ENCODE measurements at regions not wholly inside any gene's neighbourhood (a gene's known extent, or its start where the extent isn't known, plus 50 kb on each side); places are given as distances from the start of the nearest gene placed in this dataset.

- no peak for DNase-seq (ENCODE audit: low read depth in 3 of 3)
These were observed 665.9 kb downstream of the BCL11B start for GRCh38 chr14:98606041-98606640.

GRCh38 chr14:98606816-98607215, 665.2 kb downstream of the BCL11B start:
- DNase-seq (ENCODE audit: low read depth in 3 of 3): no peak

- no peak for DNase-seq (ENCODE audit: low read depth in 3 of 3)
These were observed 664.6 kb downstream of the BCL11B start for GRCh38 chr14:98607341-98607910.

- DNase-seq (ENCODE audit: low read depth in 3 of 3): no peak
These were observed 663.6 kb downstream of the BCL11B start for GRCh38 chr14:98608071-98609060.

- DNase-seq (ENCODE audit: low read depth in 3 of 3): no peak
These were observed 659.4 kb downstream of the BCL11B start for GRCh38 chr14:98612434-98613200.

GRCh38 chr14:98614741-98615140, 657.3 kb downstream of the BCL11B start:
- DNase-seq (ENCODE audit: low read depth in 3 of 3): no peak

GRCh38 chr14:98622208-98623051, 649.6 kb downstream of the BCL11B start:
- no peak for DNase-seq (ENCODE audit: low read depth in 3 of 3)

GRCh38 chr14:98623788-98624415, 648.1 kb downstream of the BCL11B start:
- no peak for DNase-seq (ENCODE audit: low read depth in 3 of 3)

GRCh38 chr14:98633380-98633779, 638.6 kb downstream of the BCL11B start:
- no peak for DNase-seq (ENCODE audit: low read depth in 3 of 3)

GRCh38 chr14:98634043-98634820, 637.8 kb downstream of the BCL11B start:
- DNase-seq (ENCODE audit: low read depth in 3 of 3): no peak

GRCh38 chr14:98638366-98638765, 633.6 kb downstream of the BCL11B start:
- no peak for DNase-seq (ENCODE audit: low read depth in 3 of 3)

- DNase-seq (ENCODE audit: low read depth in 3 of 3): no peak
These were observed 624.2 kb downstream of the BCL11B start for GRCh38 chr14:98647754-98648153.

- no peak for DNase-seq (ENCODE audit: low read depth in 3 of 3)
These were observed 621.0 kb downstream of the BCL11B start for GRCh38 chr14:98651037-98651436.

GRCh38 chr14:98665007-98665406, 607.0 kb downstream of the BCL11B start:
- no peak for DNase-seq (ENCODE audit: low read depth in 3 of 3)

GRCh38 chr14:98666545-98666944, 605.5 kb downstream of the BCL11B start:
- DNase-seq (ENCODE audit: low read depth in 3 of 3): no peak

GRCh38 chr14:98682033-98682432, 590.0 kb downstream of the BCL11B start:
- no peak for DNase-seq (ENCODE audit: low read depth in 3 of 3)

GRCh38 chr14:98682726-98683125, 589.3 kb downstream of the BCL11B start:
- no peak for DNase-seq (ENCODE audit: low read depth in 3 of 3)

GRCh38 chr14:98684468-98684867, 587.5 kb downstream of the BCL11B start:
- no peak for DNase-seq (ENCODE audit: low read depth in 3 of 3)

GRCh38 chr14:98685725-98686124, 586.3 kb downstream of the BCL11B start:
- DNase-seq (ENCODE audit: low read depth in 3 of 3): no peak

- DNase-seq (ENCODE audit: low read depth in 3 of 3): no peak
These were observed 583.6 kb downstream of the BCL11B start for GRCh38 chr14:98688446-98688845.

Data from stimulated activated CD4-positive, alpha-beta T cell treated with anti-CD3 and anti-CD28 coated beads, TNF-alpha, amount 100 ng/mL, for 24 hours (primary cell).